ENCODE measurements at regions not wholly inside any gene's neighbourhood (a gene's known extent, or its start where the extent isn't known, plus 50 kb on each side); places are given as distances from the start of the nearest gene placed in this dataset.

GRCh38 chr3:43155464-43156121, 49.7 kb upstream of the POMGNT2 start:
- dilution Hi-C loops (cut with MboI; ENCODE audit: extremely low pct_ligation_motif_present, low sequenced_read_pairs), result no loop called here
- Histone ChIP-seq H2AFZ (ENCODE audit: low read depth, low read length) (peak overlapping the region; percentile 3), H3K4me1 (ENCODE audit: control insufficient read depth, extremely low read depth, insufficient read depth, low read length) (no peaks in the 10 kb centered on the region), H3K79me2 (ENCODE audit: control insufficient read depth, insufficient read depth, low read length) (no peaks in the 10 kb centered on the region), H3K9ac (replicated peaks; ENCODE audit: extremely low read depth, insufficient read depth, low read length) (no peak overlapping the region), H3K4me3 (replicated peaks in 1 of 3; ENCODE audit: insufficient read depth in 1 of 3, low read depth in 1 of 3, low read length in 3 of 3) (no peak overlapping the region), H3K27ac (ENCODE audit: insufficient read depth, low read depth, low read length) (no peak overlapping the region), H3K9me1 (replicated peaks; ENCODE audit: control insufficient read depth, extremely low read depth, insufficient read depth, low read length) (no peaks in the 10 kb centered on the region), H4K20me1 (replicated peaks; ENCODE audit: control insufficient read depth, extremely low read depth, insufficient read depth, low read length) (no peaks in the 10 kb centered on the region), H3K36me3 (ENCODE audit: control insufficient read depth in 2 of 2, extremely low read depth in 1 of 2, insufficient read depth in 2 of 2, low read length in 2 of 2) (no peaks in the 10 kb centered on the region), H3K27me3 (ENCODE audit: control insufficient read depth in 2 of 2, insufficient read depth in 2 of 2, low read length in 2 of 2) (peaks cover 15 to 17% of the 10 kb centered on the region in 2 experiments), H3K9me3 (replicated peaks; ENCODE audit: control insufficient read depth, insufficient read depth, low read length) (no peaks in the 10 kb centered on the region), H3K4me2 (ENCODE audit: insufficient read depth, low read length) (no peak overlapping the region)
- peak; percentile 52 for TF ChIP-seq FOS (IDR thresholded peaks at IDR 0.05; ENCODE audit: borderline replicate concordance, insufficient read depth, low read length)
- TF ChIP-seq JUN (IDR thresholded peaks at IDR 0.05; ENCODE audit: borderline replicate concordance, insufficient read depth, insufficient read length, low read depth), result peak; percentile 13
- TF ChIP-seq MAX (IDR thresholded peaks at IDR 0.05; ENCODE audit: insufficient read depth, insufficient read length), result no peak
- peak; percentile 58 to 72 for TF ChIP-seq CTCF (IDR thresholded peaks at IDR 0.05; ENCODE audit: extremely low read depth in 1 of 2, insufficient read depth in 1 of 2, low read depth in 1 of 2, low read length in 2 of 2)
- TF ChIP-seq GATA2 (IDR thresholded peaks at IDR 0.05; ENCODE audit: insufficient read depth, insufficient read length, low read depth, low read length), result no peak
- no peak for TF ChIP-seq MYC (IDR thresholded peaks at IDR 0.05; ENCODE audit: low read depth, low read length)
- ChIA-PET CTCF (interaction anchor here (0.6 to 6.2 kb wide), 10 partner anchors 14 to 348 kb away, joined by 3 to 115 read pairs (median 3); no protein-coding TSS in a partner anchor), POLR2A (interaction anchor here (0.6 kb wide), 1 partner anchor 165 kb away, joined by 4 read pairs; no protein-coding TSS in a partner anchor)
- BruUV-seq (replicated peaks), result no TSS peak
- intact Hi-C loops (cut with micrococcal nuclease), result loop anchor here (1.0 to 10.0 kb wide), 2 partner anchors 194 to 1039 kb away; no protein-coding TSS in a partner anchor
- DNase-seq (ENCODE audit: low read depth, low spot score), result peak; percentile 68
- FAIRE-seq, result peak; percentile 94
